RPMI8226 (cell line): ENCODE measurements at regions not wholly inside any gene's neighbourhood (a gene's known extent, or its start where the extent isn't known, plus 50 kb on each side); places are given as distances from the start of the nearest gene placed in this dataset.
"Not testable (repeated sequence)": the region's sequence is repeated elsewhere in the genome, so short reads cannot be mapped to it uniquely, and the experiment has no call there.

Source experiments
- DNase-seq: peaks from one replicate; pipeline ENCODE4 v3.0.0-alpha.2; 2015

GRCh38 chr7:29651477-29651876, 87.8 kb downstream of the PRR15 start:
- DNase-seq, result no peak

- no peak for DNase-seq
Observed at GRCh38 chr7:29652556-29652955, 88.9 kb downstream of the PRR15 start.

GRCh38 chr7:29654340-29654739, 90.7 kb downstream of the PRR15 start:
- peak; percentile 41 for DNase-seq

- peak; percentile 49 for DNase-seq
Observed at GRCh38 chr7:29657288-29657687, 93.7 kb downstream of the PRR15 start.

- DNase-seq, result peak; percentile 75
Observed at GRCh38 chr7:29657856-29658255, 94.2 kb downstream of the PRR15 start.

- not testable (repeated sequence) for DNase-seq
Observed at GRCh38 chr7:29659213-29659612, 95.6 kb downstream of the PRR15 start.

GRCh38 chr7:29662899-29663298, 99.3 kb downstream of the PRR15 start:
- not testable (repeated sequence) for DNase-seq

- DNase-seq, result not testable (repeated sequence)
Observed at GRCh38 chr7:29664999-29665398, 101.4 kb downstream of the PRR15 start.

- peak; percentile 50 for DNase-seq
Observed at GRCh38 chr7:29667096-29667669, 103.5 kb downstream of the PRR15 start.

GRCh38 chr7:29671286-29671685, 107.7 kb downstream of the PRR15 start:
- not testable (repeated sequence) for DNase-seq

GRCh38 chr7:29673635-29674034, 110.0 kb downstream of the PRR15 start:
- DNase-seq, result peak; percentile 35

- peak; percentile 91 for DNase-seq
Observed at GRCh38 chr7:29674626-29675025, 111.0 kb downstream of the PRR15 start.

GRCh38 chr7:29677254-29677653, 113.6 kb downstream of the PRR15 start:
- peak; percentile 78 for DNase-seq

- peak; percentile 55 for DNase-seq
Observed at GRCh38 chr7:29679963-29680362, 116.3 kb downstream of the PRR15 start.

- peak; percentile 70 for DNase-seq
Observed at GRCh38 chr7:29680601-29681000, 117.0 kb downstream of the PRR15 start.

GRCh38 chr7:29684151-29684786, 120.6 kb downstream of the PRR15 start:
- DNase-seq, result peak; percentile 49

- DNase-seq, result peak; percentile 84
Observed at GRCh38 chr7:29684787-29685650, 121.3 kb upstream of the WIPF3 start.

- DNase-seq, result peak; percentile 33
Observed at GRCh38 chr7:29685651-29686271, 120.5 kb upstream of the WIPF3 start.

GRCh38 chr7:29690510-29690909, 115.8 kb upstream of the WIPF3 start:
- not testable (repeated sequence) for DNase-seq

GRCh38 chr7:29696402-29696801, 109.9 kb upstream of the WIPF3 start:
- not testable (repeated sequence) for DNase-seq

- not testable (repeated sequence) for DNase-seq
Observed at GRCh38 chr7:29699723-29700122, 106.6 kb upstream of the WIPF3 start.

GRCh38 chr7:29701540-29701939, 104.8 kb upstream of the WIPF3 start:
- DNase-seq, result not testable (repeated sequence)

- peak; percentile 80 for DNase-seq
Observed at GRCh38 chr7:29703830-29704229, 102.5 kb upstream of the WIPF3 start.
